LoVo (cell line): ENCODE measurements at regions not wholly inside any gene's neighbourhood (a gene's known extent, or its start where the extent isn't known, plus 50 kb on each side); places are given as distances from the start of the nearest gene placed in this dataset.
"Not testable (repeated sequence)": the region's sequence is repeated elsewhere in the genome, so short reads cannot be mapped to it uniquely, and the experiment has no call there.

ENCODE experiments used
- DNase-seq: peaks from one replicate; pipeline ENCODE4 v3.0.0-alpha.2; 2016; ENCODE audit warnings: low spot score

DNA sequence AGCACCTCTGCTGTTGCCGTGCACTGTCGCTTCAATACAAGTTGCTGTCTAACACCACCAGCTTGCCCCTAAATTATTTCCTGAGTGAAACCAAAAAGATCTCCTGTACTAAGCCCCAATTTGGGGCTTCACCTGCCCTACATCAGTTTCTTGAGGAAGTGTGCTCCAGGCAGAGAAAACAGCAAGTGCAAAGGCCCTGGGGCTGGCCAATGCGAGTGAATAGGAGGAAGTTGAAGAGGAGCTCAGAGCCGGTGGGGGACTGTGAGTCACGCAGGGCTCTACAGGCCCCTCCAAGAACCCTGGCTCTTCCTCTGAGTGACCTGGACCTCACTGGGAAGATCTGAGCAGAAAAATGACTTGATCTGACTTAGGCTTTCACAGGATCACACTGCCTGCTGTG, 117.2 kb downstream of the IPO8 start:
- DNase-seq = no peak

DNA sequence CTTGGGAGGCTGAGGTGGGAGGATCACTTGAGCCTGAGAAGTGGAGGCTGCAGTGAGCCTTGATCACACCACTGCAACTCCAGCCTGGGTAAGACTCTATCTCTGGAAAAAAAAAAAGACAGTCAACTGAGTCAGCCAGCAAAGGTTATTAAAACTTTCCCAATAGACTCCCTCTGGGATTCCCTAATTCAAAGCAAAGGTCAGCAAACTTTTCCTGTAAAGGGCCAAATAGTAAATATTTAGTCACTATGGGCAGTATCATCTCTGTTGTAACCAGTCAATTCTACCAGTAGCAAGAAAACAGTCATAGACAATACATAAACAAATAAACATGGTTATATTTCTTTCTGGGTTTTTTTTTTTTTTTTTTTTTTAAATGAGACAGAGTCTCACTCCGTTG, 122.5 kb downstream of the IPO8 start:
- DNase-seq = no peak

DNA sequence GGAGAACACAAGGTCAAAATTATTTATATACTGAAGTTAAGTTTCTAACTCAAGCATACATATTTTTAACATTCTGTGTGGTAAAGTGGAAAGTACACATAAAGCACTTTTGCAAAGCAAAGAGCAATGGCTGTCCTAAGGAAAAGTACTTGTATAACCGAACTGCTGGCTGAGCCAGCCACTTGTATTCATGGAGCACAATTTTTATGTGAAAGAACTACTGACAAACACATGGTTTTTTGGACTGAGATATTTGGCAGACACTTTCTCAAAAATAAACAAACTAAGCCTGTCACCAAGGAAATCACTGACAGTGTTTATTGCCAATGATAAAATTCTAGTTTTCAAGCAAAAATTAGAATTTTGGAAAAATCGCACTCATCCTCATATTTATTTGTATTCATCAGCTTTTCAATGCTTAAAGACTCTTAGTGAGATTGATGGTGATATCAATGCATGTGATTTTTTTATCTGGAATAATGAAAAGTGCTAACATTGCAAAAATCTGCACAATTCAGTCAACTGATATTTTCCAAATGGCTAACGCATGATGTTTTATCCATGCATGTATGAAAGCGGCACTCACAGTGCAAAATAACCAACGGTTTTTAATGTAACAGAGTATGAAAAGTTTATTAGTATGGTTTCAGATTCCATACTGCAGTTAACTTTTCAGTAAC, 125.3 kb downstream of the IPO8 start:
- no peak for DNase-seq

GRCh38 chr12:30569426-30569825, 126.2 kb downstream of the IPO8 start:
- no peak for DNase-seq

DNA sequence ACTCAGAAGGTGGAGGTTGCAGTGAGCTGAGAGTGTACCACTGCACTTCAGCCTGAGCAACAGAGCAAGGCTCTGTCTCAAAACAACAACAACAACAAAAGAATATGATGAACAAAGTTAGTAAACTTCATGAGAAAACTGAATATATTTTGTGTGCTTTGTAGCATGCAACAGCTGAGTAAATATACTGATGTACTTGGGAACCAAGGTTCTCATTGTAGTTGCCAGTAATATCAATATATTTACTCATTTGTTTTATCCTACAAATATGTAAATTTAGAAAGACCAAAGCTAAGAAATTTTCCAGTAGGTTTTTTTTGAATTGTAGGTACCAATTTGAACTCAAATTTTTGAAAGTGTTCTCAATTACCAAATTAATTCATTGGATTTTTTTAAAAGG, 127.2 kb downstream of the IPO8 start:
- no peak for DNase-seq

DNA sequence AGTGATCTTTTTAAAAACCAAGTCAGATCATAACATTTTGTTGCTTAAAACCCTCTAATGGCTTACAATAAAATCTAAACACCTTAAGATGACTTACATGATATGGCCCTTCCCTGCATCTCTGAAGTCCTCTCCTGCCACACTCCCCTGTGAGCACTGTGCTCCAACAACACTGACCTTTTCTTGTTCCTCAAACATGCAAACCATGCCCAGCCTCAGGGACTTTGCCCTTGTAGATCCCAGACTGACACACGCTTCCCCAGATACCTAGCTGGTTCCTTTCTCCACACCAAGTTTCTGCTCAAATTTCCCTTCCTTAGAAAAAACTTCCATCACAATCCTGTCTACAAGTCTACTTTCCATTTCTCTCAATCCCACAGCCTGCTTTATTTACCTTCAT, 128.6 kb downstream of the IPO8 start:
- no peak for DNase-seq

DNA sequence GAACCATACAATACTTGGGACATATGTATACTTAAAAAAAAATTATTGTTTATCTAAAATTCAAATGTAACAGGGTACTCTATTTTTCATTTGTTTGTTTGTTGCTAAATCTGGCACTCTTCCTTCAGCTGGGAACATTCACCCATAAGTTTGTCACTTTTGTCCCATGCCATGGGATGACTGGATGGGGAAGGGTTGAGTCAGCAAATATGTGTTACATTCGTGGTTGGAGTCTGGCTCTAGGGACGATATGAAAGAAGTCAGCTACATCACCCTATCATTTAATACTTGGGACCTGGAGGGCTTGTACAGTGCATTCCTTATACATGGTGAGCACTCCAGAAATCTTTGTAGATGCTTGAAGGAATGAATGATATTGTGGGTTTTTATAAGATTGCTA, 131.3 kb downstream of the IPO8 start:
- DNase-seq = no peak

GRCh38 chr12:30548203-30548602, 147.5 kb downstream of the IPO8 start:
- DNase-seq = peak; percentile 48

- DNase-seq = peak; percentile 79
Measured at GRCh38 chr12:30546121-30546520, 149.5 kb downstream of the IPO8 start.

- not testable (repeated sequence) for DNase-seq
Measured at GRCh38 chr12:30544704-30545103, 151.0 kb downstream of the IPO8 start.

DNA sequence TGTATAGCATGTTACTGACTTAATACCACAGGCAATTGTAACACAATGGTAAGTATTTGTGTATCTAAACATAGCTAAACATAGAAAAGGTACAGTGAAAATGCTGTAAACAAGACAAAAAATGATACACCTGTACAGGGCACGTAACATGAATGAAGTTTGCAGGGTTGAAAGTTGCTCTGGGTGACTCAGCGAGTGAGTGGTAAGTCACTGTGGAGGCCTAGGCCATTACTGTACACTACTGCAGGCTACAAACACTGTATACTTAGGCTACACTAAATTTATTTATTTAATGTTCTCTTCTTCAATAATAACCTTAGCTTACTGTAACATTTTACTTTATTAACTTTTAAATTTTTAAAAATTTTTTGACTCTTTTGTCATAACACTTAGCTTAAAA, 158.4 kb downstream of the IPO8 start:
- no peak for DNase-seq

DNA sequence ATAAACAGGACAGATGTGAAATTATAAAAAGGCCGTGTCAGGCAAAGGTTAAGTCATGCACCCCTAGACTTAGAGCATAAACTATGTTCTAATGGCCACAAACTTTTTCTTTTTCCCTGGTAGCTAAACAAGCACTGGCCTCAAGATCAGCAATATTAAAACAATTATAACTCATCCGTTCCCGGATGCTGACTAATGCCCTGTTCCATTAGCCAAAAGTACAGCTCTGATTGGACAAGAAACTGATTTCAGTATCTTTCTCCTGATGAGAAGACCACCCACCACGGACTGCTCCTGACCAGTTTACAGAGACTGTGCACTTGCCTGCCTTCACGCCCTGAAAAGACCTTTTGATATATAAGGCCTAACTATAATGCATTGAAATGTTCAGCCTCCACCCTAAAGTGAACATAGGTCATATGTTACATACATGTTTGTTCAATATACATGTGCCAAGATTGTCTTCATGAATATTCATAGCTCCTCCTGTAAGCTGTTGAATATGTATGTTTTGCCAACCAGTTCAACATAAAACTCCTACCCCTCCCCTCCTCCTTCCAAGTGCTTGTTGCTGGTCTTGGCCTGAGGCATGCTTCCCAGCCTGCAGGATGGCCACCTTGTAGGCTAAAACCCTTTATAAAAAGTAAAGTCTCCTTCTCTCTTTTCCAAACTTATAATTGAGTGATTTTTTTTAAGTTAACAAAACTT, 162.0 kb downstream of the IPO8 start:
- no peak for DNase-seq

GRCh38 chr12:30531731-30532678, 163.7 kb downstream of the IPO8 start:
- no peak for DNase-seq

- no peak for DNase-seq
Measured at GRCh38 chr12:30529489-30530269, 166.0 kb downstream of the IPO8 start.

DNA sequence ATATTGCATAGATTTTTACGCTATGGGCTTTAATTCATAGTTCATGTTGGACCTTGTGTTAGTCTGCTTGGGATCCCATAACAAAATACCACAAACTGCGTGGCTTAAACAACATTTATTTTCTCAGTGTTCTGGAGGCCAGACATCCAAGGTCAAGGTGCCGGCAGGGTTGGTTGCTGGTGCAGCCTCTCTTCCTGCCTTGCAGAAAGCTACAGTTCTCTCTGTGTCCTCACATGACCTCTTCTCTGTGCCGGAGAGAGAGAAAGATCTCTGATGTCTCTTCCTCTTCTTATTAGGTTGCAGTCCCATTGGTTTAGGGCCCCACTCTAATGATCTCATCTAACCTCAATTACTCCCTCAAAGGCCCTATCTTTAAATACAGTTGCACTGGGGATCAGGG, 170.5 kb downstream of the IPO8 start:
- DNase-seq = no peak

- not testable (repeated sequence) for DNase-seq
Measured at GRCh38 chr12:30520285-30520684, 175.4 kb downstream of the IPO8 start.

- DNase-seq = no peak
Measured at GRCh38 chr12:30519535-30519934, 176.1 kb downstream of the IPO8 start.

- DNase-seq = no peak
Measured at GRCh38 chr12:30517320-30517719, 178.3 kb downstream of the IPO8 start.

GRCh38 chr12:30515351-30515750, 180.3 kb downstream of the IPO8 start:
- no peak for DNase-seq

- no peak for DNase-seq
Measured at GRCh38 chr12:30514666-30515065, 181.0 kb downstream of the IPO8 start.

- no peak for DNase-seq
Measured at GRCh38 chr12:30508205-30508967, 187.3 kb downstream of the IPO8 start.
